ENCODE measurements at regions not wholly inside any gene's neighbourhood (a gene's known extent, or its start where the extent isn't known, plus 50 kb on each side); places are given as distances from the start of the nearest gene placed in this dataset.

DNA sequence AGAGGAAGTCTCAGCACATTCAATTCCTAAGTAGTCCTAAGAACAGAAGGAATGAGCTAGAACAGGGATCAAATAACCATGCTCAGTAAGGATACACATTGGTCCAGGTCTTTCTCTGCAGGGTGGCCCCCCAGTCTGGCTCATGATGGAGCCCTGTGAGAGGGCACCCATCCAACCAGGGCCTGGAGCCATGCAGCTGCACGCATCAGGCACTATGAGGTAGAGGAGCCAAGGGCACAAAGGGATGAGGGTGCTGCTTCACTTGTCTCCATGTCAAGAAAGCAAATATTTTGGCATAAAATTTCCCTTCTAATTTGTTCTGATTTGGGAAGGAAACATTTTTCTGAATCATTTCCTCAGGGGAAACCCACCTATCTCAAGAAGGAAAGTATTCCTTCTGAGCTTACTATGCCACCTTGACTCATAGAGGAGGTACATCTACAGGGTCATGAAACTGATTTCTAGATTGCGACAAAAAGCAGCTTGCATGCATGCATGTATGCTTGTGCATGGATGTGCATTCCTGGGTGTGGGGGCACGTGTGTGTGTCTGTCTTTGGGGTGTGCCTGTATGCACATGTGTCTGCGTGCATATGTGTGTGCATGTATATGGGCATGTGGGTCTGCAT, 600.3 kb downstream of the MID1IP1 start:
- Histone ChIP-seq H3K27me3 (ENCODE audit: low read depth) (no peaks in the 10 kb centered on the region), H3K36me3 (no peaks in the 10 kb centered on the region), H3K4me3 (no peak overlapping the region), H3K4me1 (no peaks in the 10 kb centered on the region), H3K9me3 (no peaks in the 10 kb centered on the region), H3K27ac (no peak overlapping the region)
- no peak for ATAC-seq
- intact Hi-C loops (cut with DNase I): no loop called here
- no peak for DNase-seq
- TF ChIP-seq CTCF (IDR thresholded peaks at IDR 0.05): no peak

DNA sequence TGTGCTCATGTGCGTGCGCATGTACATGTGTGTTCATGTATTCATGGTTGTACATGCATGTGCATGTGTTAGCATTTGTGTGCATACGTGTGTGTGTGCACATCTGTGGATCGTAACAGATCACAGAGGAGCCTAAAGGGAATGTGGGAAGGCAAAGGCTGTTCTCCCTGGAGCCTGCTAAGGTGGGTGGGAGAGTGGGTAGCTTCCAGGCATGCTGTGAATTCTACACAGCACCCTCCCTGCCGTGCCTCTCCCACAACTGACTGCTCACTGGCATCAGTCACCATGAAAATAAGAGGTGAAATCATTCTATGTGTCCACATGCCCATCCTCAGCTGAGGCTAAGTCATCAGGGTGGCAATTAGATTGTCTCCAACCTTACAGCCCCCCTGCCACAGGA, 600.9 kb downstream of the MID1IP1 start:
- Histone ChIP-seq H3K4me3 (no peak overlapping the region), H3K27me3 (ENCODE audit: low read depth) (no peaks in the 10 kb centered on the region), H3K4me1 (no peaks in the 10 kb centered on the region), H3K36me3 (no peaks in the 10 kb centered on the region), H3K9me3 (no peaks in the 10 kb centered on the region), H3K27ac (no peak overlapping the region)
- intact Hi-C loops (cut with DNase I): no loop called here
- no peak for DNase-seq
- ATAC-seq: no peak
- TF ChIP-seq CTCF (IDR thresholded peaks at IDR 0.05): no peak

DNA sequence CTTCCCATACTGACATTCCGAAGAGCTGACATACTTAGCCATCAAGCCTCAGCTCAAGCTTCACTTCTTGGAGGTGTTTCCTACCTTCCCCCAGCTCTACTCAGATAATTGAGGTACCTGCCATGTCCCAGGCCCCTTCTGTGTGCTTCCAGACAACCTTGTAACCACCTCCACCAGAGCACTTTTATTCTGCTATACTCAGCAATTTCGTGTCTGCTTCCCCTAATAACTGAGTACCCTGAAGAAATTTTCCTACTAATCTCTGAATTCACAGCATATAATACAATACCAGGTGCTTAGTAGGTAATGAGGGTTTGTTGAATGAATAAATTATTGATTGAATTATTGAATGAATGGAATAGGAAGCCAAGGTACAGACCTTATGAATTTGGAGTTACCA, 605.5 kb downstream of the MID1IP1 start:
- H3K27me3 ChIP-seq (ENCODE audit: low read depth): no peaks in the 10 kb centered on the region
- H3K9me3 ChIP-seq: no peaks in the 10 kb centered on the region
- H3K36me3 ChIP-seq: no peaks in the 10 kb centered on the region
- no peaks in the 10 kb centered on the region for H3K4me1 ChIP-seq
- ATAC-seq (no peak), DNase-seq (no peak)
- intact Hi-C loops (cut with DNase I): no loop called here
- H3K4me3 ChIP-seq: no peak overlapping the region
- no peak overlapping the region for H3K27ac ChIP-seq
- TF ChIP-seq CTCF (IDR thresholded peaks at IDR 0.05): no peak

GRCh38 chrX:39409246-39409917, 608.1 kb downstream of the MID1IP1 start:
- Histone ChIP-seq H3K4me1 (no peaks in the 10 kb centered on the region), H3K27ac (no peak overlapping the region), H3K36me3 (no peaks in the 10 kb centered on the region), H3K4me3 (no peak overlapping the region), H3K27me3 (ENCODE audit: low read depth) (no peaks in the 10 kb centered on the region), H3K9me3 (no peaks in the 10 kb centered on the region)
- ATAC-seq (no peak), DNase-seq (no peak)
- intact Hi-C loops (cut with DNase I): no loop called here
- no peak for TF ChIP-seq CTCF (IDR thresholded peaks at IDR 0.05)

GRCh38 chrX:39414290-39414854, 613.1 kb downstream of the MID1IP1 start:
- TF ChIP-seq CTCF (IDR thresholded peaks at IDR 0.05): no peak
- Histone ChIP-seq H3K4me1 (no peaks in the 10 kb centered on the region), H3K4me3 (no peak overlapping the region), H3K36me3 (no peaks in the 10 kb centered on the region), H3K27me3 (ENCODE audit: low read depth) (no peaks in the 10 kb centered on the region), H3K9me3 (no peaks in the 10 kb centered on the region), H3K27ac (no peak overlapping the region)
- ATAC-seq: no peak
- no peak for DNase-seq
- intact Hi-C loops (cut with DNase I): no loop called here

Measured in lower lobe of right lung (tissue), 2 donors.